WTC11 (cell line): ENCODE measurements at regions not wholly inside any gene's neighbourhood (a gene's known extent, or its start where the extent isn't known, plus 50 kb on each side); places are given as distances from the start of the nearest gene placed in this dataset.

Experiments used
- CTCF ChIP-seq: fragments of 200-600 bp; IDR thresholded peaks from 2 replicates; pipeline ENCODE4 v1.8.0; 2022; ENCODE audit warnings: antibody characterized with exemption
- E2F5 ChIP-seq: sonication (generic); formaldehyde crosslinking; IDR thresholded peaks from 2 replicates; pipeline ENCODE4 v1.8.1; 2022; ENCODE audit warnings: mild to moderate bottlenecking, moderate library complexity, missing genetic modification reagents
- JUN ChIP-seq: sonication (generic); formaldehyde crosslinking; IDR thresholded peaks from 2 replicates; pipeline ENCODE4 v1.8.0; 2023; ENCODE audit warnings: mild to moderate bottlenecking, missing genetic modification reagents
- SMAD3 ChIP-seq: sonication (generic); formaldehyde crosslinking; IDR thresholded peaks from 2 replicates; pipeline ENCODE4 v1.8.0; 2022; ENCODE audit warnings: missing genetic modification reagents, mild to moderate bottlenecking, borderline replicate concordance
- SMAD4 ChIP-seq: sonication (generic); formaldehyde crosslinking; IDR thresholded peaks from 2 replicates; pipeline ENCODE4 v1.8.0; 2022; ENCODE audit warnings: mild to moderate bottlenecking, missing genetic modification reagents
- TCF7 ChIP-seq: sonication (generic); formaldehyde crosslinking; IDR thresholded peaks from 2 replicates; pipeline ENCODE4 v1.8.0; 2022; ENCODE audit warnings: mild to moderate bottlenecking, low read depth, missing genetic modification reagents, moderate library complexity
- ZNF512 ChIP-seq: sonication (generic); formaldehyde crosslinking; IDR thresholded peaks from 2 replicates; pipeline ENCODE4 v1.8.1; 2022; ENCODE audit warnings: missing genetic modification reagents, borderline replicate concordance

- no peak for TF ChIP-seq ZNF512 (CRISPR knock-in tag)
- TF ChIP-seq SMAD3 (CRISPR knock-in tag) = no peak
- no peak for TF ChIP-seq CTCF
- no peak for TF ChIP-seq JUN (CRISPR knock-in tag)
- no peak for TF ChIP-seq SMAD4
- no peak for TF ChIP-seq TCF7 (CRISPR knock-in tag)
- no peak for TF ChIP-seq E2F5 (CRISPR knock-in tag)
Observed at GRCh38 chr5:61951295-61951694, 354.7 kb upstream of the KIF2A start.
